ENCODE measurements at regions not wholly inside any gene's neighbourhood (a gene's known extent, or its start where the extent isn't known, plus 50 kb on each side); places are given as distances from the start of the nearest gene placed in this dataset.

GRCh38 chr1:209326076-209326475 lies 257.4 kb upstream of the CAMK1G start:
- TF ChIP-seq EZH2 (optimal IDR thresholded peaks at IDR 0.05; ENCODE audit: low read depth, low read length) (no peak), CTCF (IDR thresholded peaks at IDR 0.05; ENCODE audit: low read length) (no peak)

Data from MM.1S (cell line).